ENCODE measurements at regions not wholly inside any gene's neighbourhood (a gene's known extent, or its start where the extent isn't known, plus 50 kb on each side); places are given as distances from the start of the nearest gene placed in this dataset.

- DNase-seq (no peak), ATAC-seq (ENCODE audit: low read depth) (no peak)
- H3K27me3 Mint-ChIP-seq: peaks cover 18% of the 10 kb centered on the region
- ChIA-PET CTCF (no interaction called here), POLR2A (no interaction called here)
- TF ChIP-seq CTCF (IDR thresholded peaks at IDR 0.05): no peak
- H3K4me3 Mint-ChIP-seq: no peak overlapping the region
- intact Hi-C loops (cut with micrococcal nuclease): no loop called here
- no peaks in the 10 kb centered on the region for H3K4me1 Mint-ChIP-seq
- H3K9me3 Mint-ChIP-seq: no peaks in the 10 kb centered on the region
- no peaks in the 10 kb centered on the region for H3K36me3 Mint-ChIP-seq (ENCODE audit: low read depth)
- H3K27ac Mint-ChIP-seq: no peak overlapping the region
Measured at GRCh38 chr2:175312137-175312536, 130.6 kb upstream of the ATP5MC3 start.

- ATAC-seq (ENCODE audit: low read depth): no peak
- no peak for TF ChIP-seq CTCF (IDR thresholded peaks at IDR 0.05)
- Mint-ChIP-seq H3K9me3 (no peaks in the 10 kb centered on the region), H3K4me1 (no peaks in the 10 kb centered on the region), H3K27ac (no peak overlapping the region), H3K36me3 (ENCODE audit: low read depth) (no peaks in the 10 kb centered on the region), H3K27me3 (peaks cover 17% of the 10 kb centered on the region), H3K4me3 (no peak overlapping the region)
- intact Hi-C loops (cut with micrococcal nuclease): no loop called here
- POLR2A ChIA-PET: no interaction called here
- no peak for DNase-seq
- CTCF ChIA-PET: no interaction called here
Measured at GRCh38 chr2:175310813-175311504, 129.4 kb upstream of the ATP5MC3 start.

GRCh38 chr2:175309799-175310198, 128.3 kb upstream of the ATP5MC3 start:
- intact Hi-C loops (cut with micrococcal nuclease): no loop called here
- Mint-ChIP-seq H3K9me3 (no peaks in the 10 kb centered on the region), H3K4me1 (no peaks in the 10 kb centered on the region), H3K4me3 (no peak overlapping the region), H3K27ac (no peak overlapping the region), H3K27me3 (peaks cover 17% of the 10 kb centered on the region), H3K36me3 (ENCODE audit: low read depth) (no peaks in the 10 kb centered on the region)
- ChIA-PET POLR2A (no interaction called here), CTCF (no interaction called here)
- TF ChIP-seq CTCF (IDR thresholded peaks at IDR 0.05): no peak
- no peak for ATAC-seq (ENCODE audit: low read depth)
- DNase-seq: no peak

- CTCF ChIA-PET: no interaction called here
- Mint-ChIP-seq H3K4me1 (no peaks in the 10 kb centered on the region), H3K27ac (no peak overlapping the region), H3K4me3 (no peak overlapping the region), H3K36me3 (ENCODE audit: low read depth) (no peaks in the 10 kb centered on the region), H3K27me3 (peaks cover 14% of the 10 kb centered on the region), H3K9me3 (no peaks in the 10 kb centered on the region)
- POLR2A ChIA-PET: no interaction called here
- ATAC-seq (ENCODE audit: low read depth) (no peak), DNase-seq (no peak)
- no peak for TF ChIP-seq CTCF (IDR thresholded peaks at IDR 0.05)
- intact Hi-C loops (cut with micrococcal nuclease): no loop called here
Measured at GRCh38 chr2:175308005-175308404, 126.5 kb upstream of the ATP5MC3 start.

- Mint-ChIP-seq H3K4me3 (no peak overlapping the region), H3K36me3 (ENCODE audit: low read depth) (no peaks in the 10 kb centered on the region), H3K9me3 (no peaks in the 10 kb centered on the region), H3K27me3 (peaks cover 11% of the 10 kb centered on the region), H3K4me1 (no peaks in the 10 kb centered on the region), H3K27ac (no peak overlapping the region)
- ChIA-PET POLR2A (no interaction called here), CTCF (no interaction called here)
- intact Hi-C loops (cut with micrococcal nuclease): no loop called here
- no peak for TF ChIP-seq CTCF (IDR thresholded peaks at IDR 0.05)
- no peak for ATAC-seq (ENCODE audit: low read depth)
- no peak for DNase-seq
Measured at GRCh38 chr2:175304541-175304940, 123.0 kb upstream of the ATP5MC3 start.

Data from activated B cell treated with CpG ODN at 0.5 μM for 24 hours (primary cell).